ENCODE measurements at regions not wholly inside any gene's neighbourhood (a gene's known extent, or its start where the extent isn't known, plus 50 kb on each side); places are given as distances from the start of the nearest gene placed in this dataset.

- TF ChIP-seq, protein P1, sequence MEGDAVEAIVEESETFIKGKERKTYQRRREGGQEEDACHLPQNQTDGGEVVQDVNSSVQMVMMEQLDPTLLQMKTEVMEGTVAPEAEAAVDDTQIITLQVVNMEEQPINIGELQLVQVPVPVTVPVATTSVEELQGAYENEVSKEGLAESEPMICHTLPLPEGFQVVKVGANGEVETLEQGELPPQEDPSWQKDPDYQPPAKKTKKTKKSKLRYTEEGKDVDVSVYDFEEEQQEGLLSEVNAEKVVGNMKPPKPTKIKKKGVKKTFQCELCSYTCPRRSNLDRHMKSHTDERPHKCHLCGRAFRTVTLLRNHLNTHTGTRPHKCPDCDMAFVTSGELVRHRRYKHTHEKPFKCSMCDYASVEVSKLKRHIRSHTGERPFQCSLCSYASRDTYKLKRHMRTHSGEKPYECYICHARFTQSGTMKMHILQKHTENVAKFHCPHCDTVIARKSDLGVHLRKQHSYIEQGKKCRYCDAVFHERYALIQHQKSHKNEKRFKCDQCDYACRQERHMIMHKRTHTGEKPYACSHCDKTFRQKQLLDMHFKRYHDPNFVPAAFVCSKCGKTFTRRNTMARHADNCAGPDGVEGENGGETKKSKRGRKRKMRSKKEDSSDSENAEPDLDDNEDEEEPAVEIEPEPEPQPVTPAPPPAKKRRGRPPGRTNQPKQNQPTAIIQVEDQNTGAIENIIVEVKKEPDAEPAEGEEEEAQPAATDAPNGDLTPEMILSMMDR (IDR thresholded peaks at IDR 0.05), result no peak
- TF ChIP-seq POLR2AphosphoS5 (IDR thresholded peaks at IDR 0.05), result no peak
Observed at GRCh38 chr15:96554541-96554940, 224.0 kb downstream of the NR2F2 start.

Measured in prostate gland (tissue), 2 donors.